Left renal pelvis (tissue), 4 donors: ENCODE measurements at regions not wholly inside any gene's neighbourhood (a gene's known extent, or its start where the extent isn't known, plus 50 kb on each side); places are given as distances from the start of the nearest gene placed in this dataset.
"Not testable (repeated sequence)": the region's sequence is repeated elsewhere in the genome, so short reads cannot be mapped to it uniquely, and the experiment has no call there.

Experiments
- DNase-seq, 4 donors: peaks; one replicate each; pipeline ENCODE4 v3.0.0-alpha.2; 2013; ENCODE audit warnings: low read depth in 4 of 4, low spot score in 3 of 4

DNA sequence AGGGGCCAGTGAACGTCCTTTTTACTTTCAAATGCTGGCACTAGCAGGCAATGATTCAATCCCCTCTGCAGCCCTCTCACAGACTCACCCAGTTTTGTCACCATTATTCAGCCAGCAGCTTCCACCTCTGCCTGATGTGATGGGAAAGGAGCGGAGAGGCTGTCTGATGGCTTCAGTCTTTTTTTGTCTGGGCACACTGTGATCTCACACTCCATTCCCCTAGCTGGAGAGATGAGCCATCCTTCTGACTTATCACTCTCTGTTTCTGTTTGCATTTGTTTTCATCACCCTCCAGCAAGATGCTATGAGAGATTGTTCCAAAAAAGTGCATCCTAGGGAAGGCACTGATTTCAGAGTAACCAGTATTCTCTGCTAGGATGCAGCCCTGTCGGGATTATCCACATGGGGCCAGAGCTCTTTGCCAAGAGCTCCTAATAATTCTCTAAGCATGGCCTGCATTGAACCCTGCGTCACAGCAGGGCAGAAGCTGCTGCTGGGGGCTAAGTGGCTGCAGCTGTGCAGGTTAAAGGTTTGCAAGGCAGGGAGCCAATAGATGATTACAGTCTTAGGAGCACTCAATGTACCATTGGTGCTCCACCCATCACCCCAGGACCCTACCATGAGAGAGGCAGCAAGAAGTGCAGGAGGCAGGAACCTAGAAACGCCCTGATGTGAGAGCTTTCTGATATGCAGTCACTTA is 236.1 kb upstream of the C16orf82 start:
- DNase-seq: no peak

DNA sequence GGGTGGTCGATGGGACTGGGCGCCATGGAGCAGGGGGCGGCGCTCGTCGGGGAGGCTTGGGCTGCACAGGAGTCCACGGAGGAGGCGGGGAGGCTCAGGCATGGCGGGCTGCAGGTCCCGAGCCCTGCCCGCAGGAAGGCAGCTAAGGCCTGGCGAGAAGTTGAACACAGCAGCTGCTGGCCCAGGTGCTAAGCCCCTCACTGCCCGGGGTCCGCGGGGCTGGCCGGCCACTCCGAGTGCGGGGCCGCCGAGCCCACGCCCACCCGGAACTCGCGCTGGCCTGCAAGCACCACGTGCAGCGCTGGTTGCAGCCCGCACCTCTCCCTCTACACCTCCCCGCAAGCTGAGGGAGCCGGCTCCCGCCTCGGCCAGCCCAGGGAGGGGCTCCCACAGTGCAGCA is 230.6 kb upstream of the C16orf82 start:
- not testable (repeated sequence) for DNase-seq

DNA sequence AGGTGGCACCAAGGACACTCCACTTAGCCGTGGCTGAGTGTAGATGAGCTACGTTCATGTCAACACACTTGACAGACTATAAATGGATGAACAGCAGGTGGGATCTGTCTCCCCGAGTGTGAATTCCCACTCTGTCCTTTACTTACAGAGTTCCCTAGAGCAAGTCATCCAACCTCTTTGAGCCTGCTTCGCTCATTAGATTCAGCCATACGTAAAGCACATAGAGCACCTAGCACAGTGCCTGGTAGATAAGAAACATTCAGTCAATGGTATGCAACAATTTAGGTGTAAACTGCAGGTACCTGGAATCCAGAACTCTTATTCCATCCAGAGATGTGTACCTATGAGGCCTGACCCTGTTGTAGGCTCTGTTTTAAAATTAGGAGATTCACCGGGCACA is 227.8 kb upstream of the C16orf82 start:
- no peak for DNase-seq

DNA sequence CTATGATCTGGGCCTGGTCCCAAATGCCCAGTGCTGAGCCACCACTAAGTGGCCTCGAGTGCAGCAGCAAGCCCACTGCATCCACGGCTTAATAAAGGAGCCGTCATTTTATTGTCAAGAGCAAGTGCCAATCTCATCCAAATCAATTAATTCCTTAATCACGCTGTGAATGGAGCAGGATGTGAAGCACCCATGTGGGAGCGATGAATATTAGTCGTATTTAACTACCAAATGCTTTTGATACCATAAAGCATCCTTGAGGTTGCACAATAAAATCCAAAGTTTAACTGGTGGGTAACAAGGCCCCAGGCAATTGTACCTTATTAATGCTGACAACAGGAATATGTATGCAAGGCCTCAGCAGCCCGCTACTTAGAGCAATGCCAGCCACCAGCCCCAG is 226.0 kb upstream of the C16orf82 start:
- DNase-seq: no peak

DNA sequence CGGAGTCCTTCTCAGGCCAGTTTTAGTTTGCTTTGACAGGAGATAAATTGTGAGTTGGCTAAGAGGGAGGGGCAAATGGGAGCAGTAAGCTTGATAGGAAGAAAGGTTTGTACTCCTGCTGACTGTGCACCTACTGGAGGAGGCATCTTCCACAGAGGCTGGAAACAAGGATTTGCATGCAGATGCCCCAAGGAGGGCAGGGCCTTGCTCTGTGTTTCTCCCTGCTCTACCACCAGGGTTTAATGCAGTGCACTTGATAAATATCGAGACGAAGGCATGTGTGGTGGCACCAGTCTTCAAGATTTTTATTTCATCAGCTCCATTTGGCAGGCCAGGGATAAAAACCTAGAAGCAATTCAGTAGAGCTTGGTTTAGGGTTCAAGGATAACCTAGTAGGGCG is 210.5 kb upstream of the C16orf82 start:
- no peak for DNase-seq

DNA sequence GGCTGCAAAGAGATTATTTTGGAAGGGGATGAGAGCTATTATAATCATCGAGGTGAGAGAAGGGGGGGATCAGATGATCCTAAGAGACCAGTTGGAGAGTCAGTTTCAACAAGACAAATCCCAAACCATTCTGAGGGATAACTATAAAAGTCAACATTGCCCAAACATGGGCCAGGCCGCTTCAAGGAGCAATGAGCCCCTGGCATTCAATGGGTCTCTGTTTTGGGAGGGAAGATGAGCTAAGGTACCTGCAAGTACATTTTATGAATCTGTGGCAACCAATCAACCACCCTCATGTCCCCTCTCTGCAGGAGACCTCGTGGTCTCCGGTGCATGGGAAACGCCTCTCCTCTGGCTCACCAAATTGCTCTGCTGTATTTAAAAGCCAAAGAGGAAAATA is 209.9 kb upstream of the C16orf82 start:
- DNase-seq: no peak

DNA sequence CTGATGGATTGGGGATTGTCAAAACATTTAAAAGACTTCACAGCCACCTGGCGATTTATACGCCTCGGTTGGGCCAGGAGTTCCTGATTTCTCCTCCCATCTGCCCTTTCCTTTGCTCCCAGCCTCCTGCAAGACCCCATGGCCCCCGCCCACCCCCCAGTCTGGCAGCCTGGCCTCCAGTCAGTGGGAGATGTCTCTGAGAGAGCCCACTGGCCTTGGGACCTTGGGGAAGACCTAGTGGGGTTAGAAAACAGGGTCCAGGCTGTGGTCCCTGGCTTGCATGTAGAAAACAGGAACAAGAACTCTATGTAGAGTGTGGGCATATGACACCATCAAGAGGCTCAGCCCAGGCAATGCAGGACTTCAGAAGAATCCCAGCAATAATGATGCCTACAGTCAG is 209.4 kb upstream of the C16orf82 start:
- no peak for DNase-seq

DNA sequence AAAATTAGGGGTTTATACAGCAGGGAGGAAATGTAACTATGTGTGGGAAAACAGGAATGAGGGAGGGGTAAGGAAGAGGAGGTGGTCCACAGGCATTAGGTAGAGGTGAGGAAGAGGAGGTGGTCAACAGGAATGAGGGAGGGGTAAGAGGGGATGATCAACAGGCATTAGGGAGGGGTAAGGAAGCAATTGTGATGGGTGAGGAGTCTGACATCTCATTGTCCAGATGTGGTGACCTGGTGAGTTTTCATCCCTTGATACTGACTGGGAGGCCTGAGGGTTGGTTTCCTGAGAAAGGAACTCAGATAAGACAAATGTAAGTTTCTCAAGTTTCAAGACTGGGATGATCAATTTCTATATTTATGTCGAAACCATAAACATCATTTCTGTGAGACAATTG is 206.2 kb upstream of the C16orf82 start:
- DNase-seq: no peak

DNA sequence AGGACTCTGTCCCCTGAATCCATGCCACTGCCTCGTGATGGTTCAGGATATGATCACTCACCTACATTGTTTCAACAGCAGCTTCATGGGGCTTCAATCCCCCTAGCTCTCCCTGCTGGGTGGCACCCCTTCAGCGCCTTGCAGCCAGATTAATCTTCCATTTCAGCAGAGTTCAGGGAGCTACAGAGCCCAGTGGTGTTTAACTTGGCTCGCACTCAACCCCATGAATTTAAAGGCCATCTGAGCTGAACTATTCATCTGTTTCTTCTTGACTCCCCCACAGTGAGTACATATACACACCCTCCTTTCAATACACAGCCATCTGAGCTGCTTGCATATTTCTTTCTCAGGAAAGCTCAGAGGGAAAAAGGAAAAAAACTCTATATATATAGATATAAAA is 202.8 kb upstream of the C16orf82 start:
- peak; percentile 6 to 44 (median 15) for DNase-seq

DNA sequence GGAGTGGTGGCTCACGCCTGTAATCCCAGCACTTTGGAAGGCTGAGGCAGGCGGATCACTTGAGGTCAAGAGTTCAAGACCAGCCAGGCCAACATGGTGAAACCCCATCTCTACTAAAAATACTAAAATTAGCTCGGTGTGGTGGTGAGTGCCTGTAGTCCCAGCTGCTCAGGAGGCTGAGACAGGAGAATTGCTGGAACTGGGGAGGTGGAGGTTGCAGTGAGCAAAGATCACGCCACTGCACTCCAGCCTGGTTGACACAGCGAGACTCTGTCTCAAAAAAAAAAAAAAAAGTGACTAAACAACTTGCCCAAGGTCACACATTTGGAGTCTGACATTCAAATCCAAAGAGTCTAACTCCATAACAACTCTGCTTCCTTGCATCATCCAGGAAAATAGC is 192.4 kb upstream of the C16orf82 start:
- not testable (repeated sequence) for DNase-seq

DNA sequence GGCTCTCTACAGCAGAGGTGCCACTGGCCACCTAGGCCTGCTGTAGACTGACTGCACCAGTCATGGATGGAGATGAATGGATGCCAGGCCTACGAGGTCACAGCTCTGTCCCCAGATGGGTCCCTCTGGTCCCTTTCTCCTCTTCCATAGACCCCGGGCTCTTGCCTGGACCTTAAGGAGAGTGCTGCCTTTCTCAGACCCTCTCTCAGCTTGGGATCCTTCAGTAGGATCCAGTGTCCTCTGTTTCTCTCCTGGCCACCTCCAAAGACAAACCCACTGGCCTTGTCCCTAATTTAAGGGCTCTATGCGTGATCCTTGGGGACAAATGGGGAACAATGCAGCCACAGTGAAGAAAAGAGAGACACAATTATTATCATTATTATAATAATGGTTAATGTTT is 189.3 kb upstream of the C16orf82 start:
- DNase-seq: no peak

DNA sequence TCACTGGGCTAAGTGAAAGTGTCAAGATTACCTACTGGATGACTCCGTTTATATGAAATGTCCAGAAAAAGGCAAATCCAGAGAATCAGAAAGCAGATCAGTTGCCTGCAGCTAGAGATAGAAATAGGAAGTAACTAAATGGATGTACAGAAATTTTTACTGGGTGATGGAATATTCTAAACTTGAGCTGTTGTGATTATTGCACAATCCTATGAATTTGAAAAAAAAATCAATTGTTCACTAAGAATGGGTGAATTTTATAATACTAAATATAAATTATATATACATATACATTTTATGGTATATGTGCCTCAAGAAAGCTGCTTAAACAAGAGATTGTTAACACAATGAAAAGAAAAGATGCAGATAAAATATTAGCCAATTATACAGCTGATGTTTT is 181.1 kb upstream of the C16orf82 start:
- DNase-seq: no peak

DNA sequence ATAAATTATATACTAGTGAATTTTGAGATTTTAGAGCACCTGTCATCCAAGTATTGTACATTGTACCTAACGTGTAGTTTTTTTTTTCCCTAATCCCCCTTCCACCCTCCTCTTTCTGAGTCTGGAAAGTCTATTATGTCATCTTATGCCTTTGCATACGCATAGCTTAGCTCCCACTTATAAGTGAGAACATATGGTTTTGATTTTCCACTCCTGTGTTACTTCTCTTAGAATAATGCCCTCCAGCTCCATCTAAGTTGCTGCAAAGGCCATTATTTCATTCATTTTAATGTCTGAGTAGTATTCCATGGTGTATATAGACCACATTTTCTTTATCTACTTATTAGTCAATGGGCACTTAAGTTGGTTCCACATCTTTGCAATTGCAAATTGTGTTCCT is 177.0 kb upstream of the C16orf82 start:
- DNase-seq: no peak

DNA sequence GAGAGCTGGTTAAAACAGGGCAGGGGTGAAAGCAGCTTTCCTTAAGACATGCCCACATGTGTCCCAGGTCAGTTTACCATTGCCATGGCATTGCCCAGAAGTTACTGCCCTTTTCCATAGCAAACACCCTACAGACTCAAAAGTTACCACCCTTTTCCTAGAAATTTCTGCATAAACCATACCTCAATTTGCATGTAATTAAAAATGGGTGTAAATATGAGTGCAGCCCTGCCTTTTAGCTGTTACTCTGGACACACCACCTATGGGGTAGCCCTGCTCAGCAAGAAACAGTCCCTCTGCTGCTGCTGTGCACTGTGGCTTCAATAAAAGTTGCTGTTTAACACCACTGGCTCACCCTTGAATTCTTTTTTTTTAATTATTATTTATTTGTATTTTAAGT is 168.5 kb upstream of the C16orf82 start:
- DNase-seq: no peak

DNA sequence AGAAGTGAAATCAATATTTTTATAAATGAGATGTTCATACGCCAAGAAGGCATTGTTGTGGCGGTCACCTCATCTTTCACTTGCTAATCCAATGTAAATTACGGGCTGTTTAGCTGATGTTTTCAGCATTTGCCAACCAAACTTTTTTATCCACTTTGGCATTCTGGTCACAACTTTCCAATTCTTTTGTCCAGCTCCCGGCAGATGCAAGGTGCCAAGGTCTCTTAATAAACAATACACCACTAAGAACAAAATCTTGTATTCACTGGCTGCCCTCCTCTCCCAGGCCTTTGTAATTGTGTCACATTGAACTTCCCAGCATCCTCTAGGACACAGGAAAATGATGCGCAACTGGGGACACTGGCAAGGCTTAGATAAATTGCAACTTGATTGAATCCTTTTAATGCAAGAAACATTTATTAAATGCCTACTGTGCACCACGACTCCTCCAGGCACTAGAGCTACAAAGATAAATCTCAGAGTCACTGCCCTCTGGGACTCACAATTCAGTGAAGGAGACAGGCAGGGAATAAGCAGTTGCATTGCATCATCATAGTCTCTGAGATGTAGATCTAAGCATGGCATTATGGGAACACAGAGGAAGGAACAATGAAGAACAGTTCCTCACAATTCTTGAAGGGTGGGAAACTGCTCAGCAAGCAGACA is 165.4 kb upstream of the C16orf82 start:
- no peak for DNase-seq

DNA sequence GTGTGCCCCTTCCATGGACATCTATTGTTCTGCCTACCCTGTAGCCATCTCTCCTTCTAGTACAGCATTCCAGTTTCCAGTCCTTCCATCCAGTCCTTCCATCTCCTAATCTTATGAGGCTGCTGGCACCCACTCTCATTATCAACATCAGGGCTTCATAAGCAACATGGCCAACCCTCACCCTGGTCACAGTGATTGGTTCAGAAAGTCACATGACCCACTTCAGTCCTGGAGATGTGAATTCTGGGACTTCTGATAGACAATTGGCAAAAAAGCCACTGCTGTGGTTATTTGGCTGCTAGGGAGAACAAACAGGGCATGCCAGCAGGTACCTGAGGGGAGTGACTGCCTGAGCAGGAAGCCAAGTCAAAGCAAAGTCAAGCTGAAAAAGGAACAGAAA is 164.7 kb upstream of the C16orf82 start:
- DNase-seq: no peak

DNA sequence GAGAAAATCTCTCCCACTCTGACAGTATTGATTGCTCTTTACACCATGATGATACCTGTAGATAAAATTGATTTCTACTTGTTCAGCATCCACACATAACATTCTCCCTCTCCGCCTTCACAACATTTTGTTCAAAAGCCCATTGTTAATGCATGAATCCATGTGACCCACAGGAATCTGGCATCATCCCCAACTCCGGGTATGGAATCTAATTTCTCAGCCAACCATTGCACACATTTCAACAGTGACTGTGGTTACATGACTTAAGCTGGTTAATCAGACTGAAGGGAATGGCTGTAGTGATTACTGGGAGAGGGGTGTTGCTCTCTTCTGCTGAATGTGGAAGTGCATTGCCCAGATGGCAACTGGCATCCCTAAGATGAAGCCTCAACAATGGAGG is 161.4 kb upstream of the C16orf82 start:
- DNase-seq: no peak

DNA sequence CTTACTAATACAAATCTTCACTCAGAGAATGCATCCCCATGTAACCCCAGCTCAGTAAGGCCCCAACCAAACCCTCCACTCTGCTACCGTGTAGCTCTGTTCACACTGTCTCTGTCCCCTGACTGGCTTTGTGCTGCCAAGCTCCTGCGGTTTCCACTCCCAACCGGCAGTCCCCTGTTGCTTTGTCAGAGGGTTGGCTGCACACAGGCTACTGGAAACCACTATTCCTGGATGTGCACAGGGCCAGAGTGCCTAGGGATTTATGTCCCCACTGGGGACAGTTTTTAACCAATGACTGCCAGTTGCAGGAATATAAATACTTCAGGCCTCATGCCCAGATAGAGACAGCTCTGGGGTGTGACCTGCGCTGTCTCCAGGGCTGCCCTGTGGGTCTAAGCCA is 157.1 kb upstream of the C16orf82 start:
- no peak for DNase-seq

DNA sequence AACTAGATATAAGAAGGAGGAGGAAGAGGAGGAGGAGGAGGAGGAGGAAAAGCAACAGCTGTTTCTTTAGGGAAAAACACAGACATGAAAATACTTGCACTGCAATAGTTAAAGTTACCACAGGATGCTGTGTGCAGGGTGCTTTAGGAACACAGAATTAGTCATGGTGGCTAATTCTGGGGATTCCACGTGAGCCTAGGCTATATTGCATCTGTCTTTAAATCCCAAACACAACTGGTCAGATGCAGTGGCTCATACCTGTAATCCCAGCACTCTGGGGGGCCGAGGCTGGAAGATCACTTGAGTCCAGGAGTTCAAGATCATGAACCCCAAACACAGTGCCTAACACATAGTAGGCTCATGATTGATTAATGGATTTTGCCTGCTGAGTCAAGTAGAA is 155.3 kb upstream of the C16orf82 start:
- no peak for DNase-seq

DNA sequence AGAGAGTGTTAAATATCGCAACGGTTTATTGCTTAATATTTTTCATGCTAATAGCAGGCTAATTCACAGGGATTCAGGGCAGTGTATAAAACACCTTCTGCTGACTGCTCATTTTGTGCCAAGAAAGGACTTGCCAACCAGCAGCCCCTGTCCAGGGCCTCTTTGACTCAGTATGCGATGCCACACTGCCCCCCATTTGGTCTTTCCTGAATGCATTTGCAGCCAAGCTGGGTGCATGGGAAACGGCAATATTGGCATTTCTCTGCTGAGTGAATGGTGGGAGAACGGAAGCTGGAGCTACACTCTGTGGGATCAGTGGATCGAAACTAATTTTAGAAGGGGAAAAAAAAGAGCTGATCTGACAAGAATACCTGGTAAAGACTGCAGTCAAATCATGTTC is 152.9 kb upstream of the C16orf82 start:
- DNase-seq: no peak

DNA sequence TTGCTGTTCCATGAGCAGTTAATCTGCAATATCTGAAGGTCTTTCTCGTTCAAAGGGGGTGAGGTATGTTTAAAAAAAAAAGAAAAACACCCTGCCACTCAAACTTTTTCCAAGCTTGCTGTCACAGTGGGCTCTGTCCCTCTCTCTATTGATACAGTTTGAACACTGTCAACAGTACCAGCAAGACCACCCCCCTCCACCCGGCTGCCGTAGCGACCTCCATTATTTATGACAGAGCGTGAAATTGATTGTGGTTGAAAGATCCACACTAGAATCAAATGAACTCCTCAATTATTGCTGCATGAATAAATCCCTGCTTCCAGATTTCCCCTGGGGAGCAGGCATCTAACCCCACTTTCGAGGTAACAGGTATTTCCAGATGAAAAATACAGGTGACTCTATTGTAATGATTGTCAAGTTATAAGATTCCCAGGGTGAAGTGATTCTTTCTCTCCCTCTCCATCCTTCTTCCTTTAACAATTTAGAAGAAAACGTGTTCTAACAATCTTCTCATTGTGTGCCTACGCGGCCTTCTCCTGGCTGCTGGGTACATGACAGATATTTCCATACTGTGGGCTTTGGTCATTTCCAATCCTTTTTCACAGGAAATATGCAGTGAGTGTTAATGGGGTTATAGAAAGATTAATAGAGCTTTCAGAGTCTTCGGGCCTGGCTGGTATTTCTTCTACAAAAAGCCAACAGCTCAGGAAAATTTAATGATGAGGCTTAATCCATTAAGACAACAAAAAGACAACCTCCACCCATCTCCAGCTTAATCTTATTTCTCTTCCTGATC is 135.7 kb upstream of the C16orf82 start:
- DNase-seq: no peak

DNA sequence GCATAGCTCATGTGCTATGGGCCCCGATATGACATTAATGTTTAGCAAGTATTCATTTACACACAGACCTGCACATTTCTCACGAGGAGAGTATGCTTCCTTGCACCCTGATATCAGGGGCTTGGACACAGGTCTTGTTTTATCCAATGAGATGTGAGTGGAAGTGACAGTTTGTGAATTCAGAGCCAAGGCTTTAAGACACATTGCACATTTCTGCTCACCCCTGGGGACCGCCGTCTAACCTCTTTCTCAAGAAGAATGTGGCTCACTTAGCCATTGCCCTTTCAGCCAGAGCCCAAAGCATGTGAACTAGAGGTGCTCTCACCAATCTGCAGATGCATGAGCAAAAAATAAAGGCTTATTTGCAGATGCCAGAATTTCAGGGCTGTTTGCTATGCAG is 116.1 kb upstream of the C16orf82 start:
- no peak for DNase-seq
